NCI-H187 treated with DMSO at 0.1 percent for 48 hours (cell line): ENCODE measurements at regions not wholly inside any gene's neighbourhood (a gene's known extent, or its start where the extent isn't known, plus 50 kb on each side); places are given as distances from the start of the nearest gene placed in this dataset.
"Not testable (repeated sequence)": the region's sequence is repeated elsewhere in the genome, so short reads cannot be mapped to it uniquely, and the experiment has no call there.

Experiments used
- DNase-seq: peaks from one replicate; lab custom pipeline; 2025; lab: John Stamatoyannopoulos, UW

DNA sequence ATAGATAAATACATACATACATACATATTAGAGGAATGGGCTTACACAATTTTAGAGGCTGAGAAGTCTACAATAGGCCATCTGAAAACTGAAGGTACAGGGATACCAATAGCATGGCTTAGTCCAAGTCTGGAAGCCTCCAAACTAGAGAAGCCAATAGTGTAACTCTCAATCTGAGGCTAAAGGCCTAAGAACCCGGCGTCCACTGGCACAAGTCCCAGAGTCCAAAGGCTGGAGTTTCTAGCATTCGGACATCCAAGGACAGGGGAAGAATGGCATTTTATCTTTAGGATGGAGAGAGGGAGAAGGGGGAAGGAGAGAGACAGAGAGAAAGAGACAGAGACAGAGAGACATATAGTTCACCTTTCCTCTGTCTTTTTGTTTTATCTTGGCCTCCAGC, 63.7 kb upstream of the SYT4 start:
- DNase-seq, result no peak

DNA sequence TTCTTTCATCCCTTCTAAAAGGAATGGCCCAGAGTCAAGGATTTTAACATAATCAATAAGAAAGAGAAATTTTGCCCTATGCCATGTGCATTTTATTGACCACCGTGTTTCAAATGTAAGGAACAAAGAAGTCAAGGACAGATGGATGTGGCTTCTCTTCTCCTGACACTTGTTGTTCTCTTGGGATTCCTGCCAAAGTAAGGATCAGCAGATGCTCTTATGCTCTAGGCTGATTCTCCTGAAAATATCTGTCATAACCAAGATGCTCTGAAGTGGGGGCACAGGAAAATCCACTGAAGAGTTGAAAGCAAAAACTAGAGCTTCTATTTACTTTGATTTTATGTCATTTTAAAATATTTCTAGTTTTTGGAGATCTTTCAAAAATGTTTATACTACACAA, 72.9 kb upstream of the SYT4 start:
- DNase-seq, result no peak

DNA sequence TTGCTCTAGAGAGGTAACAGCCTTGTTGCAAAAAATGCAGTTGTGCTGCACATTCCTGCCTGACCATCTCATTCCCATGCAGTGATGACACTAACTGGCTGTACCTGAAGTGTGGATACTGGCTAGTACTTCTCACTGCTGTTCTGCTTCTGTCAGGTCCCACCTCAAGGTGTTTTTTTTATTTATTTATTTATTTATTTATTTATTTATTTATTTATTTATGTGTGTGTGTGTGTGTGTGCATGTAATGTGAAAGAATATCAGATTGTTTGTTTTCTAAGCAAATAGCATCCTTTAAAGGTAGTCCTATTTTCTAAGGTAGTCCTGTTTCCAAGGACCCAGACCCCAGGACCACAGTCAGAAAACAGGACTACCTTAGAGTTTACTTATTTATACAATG, 87.2 kb upstream of the SYT4 start:
- DNase-seq, result no peak

DNA sequence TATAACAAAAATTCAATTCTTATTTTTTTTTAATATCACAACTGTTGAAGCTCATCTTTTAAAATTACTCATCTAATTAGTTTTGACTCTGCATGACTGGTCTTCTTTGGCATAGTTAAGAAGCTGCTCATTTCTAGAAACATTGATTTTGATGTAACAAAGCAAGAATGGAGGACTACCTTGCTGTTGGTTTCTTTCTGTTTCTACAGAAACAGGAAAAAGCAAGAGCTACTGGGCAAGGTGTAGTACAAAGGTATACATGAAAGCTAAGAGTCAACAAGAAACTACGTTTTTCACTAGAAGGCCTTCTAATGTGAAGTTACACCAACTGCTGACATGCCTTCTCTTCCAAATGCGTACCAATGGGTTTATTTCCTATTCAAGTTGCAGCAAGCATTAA, 90.6 kb upstream of the SYT4 start:
- DNase-seq, result no peak

DNA sequence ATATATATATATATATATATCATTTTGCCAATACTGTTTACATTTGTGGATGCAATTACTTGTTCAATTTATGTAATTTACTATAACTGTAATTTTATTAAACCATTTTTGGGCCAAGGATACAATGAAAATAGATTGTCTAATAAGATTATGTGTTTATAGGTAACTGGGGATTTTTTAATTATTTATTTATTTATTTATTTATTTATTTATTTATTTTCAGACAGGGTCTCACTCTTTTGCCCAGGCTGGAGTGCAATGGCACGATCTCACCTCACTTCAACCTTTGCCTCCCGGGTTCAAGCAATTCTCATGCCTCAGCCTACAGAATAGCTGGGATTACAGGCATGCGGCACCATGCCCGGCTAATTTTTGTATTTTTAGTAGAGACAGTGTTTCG, 92.0 kb upstream of the SYT4 start:
- not testable (repeated sequence) for DNase-seq

DNA sequence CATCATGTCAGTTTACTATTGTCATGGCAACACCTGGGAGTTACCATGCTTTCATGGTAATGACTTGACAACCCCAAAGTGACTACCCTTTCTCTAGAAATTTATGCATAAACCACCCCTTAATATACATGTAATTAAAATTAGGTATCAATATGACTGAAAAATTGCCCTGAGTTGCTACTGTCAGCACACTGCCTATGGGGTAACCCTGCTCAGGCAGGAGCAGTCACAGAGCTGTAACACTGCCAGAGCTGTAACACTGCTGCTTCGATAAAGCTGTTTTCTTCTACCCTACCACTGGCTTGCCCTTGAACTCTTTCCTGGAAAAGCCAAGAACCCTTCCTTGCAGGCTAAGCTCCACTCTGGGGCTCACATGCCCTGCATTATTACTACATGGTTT, 95.5 kb upstream of the SYT4 start:
- DNase-seq, result no peak

DNA sequence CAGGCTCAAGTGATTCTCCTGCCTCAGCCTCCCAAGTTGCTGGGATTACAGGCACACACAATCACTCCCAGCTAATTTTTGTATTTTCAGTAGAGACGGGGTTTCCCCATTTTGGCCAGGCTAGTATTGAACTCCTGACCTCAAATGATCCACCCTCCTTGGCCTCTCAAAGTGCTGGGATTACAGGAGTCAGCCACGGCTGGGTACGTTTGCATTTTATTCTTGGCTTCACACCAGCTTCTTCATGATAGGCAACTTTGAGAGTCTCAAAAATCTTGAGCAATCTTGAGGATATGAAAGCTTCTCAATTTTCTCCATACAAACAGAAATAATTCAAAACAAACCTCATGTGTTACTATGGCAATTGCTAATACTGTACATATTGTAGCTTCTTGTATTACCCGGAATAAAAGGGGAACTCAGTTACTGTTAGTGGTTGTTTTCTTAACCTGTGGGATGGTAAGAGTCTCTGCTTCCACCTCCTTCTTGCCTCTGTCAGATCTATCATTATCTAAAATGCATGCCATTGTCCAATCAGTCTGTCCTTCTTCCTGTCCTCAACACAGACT, 102.9 kb upstream of the SYT4 start:
- no peak for DNase-seq

DNA sequence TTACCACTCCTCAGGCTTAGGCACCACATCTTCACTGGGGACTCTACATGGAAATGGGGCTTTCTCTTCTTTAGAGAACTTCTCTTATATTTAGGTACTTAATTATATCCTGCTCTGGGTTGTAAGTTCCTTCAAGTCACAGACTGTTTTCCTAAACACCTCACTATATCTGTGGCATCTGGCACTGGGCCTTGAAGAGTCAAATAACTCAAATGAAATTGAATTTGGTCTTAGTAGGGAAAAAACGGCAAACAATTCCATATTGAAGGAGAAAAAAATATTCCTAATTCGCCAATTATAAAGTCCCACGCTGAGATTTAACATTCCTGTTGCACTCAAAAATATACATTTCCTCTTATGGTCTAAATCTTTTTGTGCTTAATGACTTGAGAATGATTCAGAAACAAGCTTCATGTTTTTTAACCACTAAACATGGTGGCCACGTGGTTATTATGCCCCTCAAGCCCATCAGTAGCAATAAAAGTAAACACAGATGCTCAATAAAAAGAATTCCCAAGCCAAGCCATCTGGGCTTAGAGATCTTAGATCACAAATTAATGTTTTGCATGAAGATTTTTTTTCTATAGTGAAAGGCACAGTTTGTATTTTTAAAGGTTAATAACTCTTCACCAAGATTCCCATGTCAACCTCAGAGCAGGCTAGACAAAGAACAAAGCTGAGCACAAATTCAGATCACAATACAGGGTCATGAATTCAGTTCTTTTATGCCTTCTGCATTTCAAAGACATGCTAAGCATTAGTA, 105.5 kb upstream of the SYT4 start:
- DNase-seq, result no peak

DNA sequence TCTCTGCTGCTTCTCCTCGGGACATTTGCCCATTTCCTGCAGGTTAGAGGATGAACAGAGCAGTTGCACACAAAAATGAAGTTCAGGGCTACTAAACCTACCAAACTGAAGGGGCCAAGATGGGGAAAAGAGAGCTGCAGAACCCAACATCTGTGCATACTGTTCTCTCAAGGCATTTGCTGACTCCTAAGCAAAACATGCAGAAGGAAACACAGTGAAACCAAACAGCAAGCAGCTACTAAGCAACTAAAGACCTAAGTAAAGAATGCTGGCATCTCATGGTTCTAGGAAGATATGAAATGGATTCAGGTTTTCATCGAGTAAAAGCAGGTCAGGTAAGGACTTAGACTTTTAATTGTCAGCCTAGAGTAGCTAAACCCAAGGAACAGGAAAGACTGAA, 111.9 kb upstream of the SYT4 start:
- no peak for DNase-seq

DNA sequence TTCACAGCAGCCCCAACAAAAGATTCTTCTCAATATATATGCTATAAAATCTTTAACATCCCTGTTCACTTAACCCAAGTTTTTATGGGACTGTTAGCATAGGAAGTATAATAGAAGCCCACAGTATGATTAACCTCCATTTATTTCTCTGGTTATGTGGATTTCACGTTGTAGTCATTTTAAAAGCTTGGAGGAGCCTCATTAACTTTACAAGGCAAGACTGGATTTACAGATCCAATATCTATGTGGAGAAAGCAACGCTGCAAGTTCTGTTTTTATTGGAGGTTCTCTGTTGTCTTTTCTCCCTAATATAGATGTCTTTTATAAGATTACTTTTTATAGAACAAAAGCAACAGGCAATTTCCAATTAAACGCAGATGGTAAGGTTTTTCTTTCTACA, 114.9 kb upstream of the SYT4 start:
- DNase-seq, result no peak

DNA sequence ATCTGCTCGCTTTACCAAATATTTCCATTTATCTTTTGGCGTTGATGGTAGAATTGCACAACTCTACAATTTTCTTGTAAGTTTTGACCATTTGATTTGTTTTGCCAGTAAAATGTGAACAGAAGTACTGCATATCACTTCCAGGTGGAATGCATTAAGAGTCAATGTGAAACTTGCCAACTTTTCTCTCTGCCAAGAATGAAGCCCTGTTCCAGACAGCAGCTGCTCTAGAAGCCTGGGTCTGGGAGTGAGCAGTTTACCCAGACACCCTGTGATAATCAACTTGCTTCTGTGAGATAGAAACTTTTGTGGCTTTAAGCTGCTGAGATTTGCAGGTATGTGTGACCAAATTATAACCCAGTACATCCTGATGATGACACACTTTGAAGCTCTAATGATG, 115.9 kb upstream of the SYT4 start:
- no peak for DNase-seq

DNA sequence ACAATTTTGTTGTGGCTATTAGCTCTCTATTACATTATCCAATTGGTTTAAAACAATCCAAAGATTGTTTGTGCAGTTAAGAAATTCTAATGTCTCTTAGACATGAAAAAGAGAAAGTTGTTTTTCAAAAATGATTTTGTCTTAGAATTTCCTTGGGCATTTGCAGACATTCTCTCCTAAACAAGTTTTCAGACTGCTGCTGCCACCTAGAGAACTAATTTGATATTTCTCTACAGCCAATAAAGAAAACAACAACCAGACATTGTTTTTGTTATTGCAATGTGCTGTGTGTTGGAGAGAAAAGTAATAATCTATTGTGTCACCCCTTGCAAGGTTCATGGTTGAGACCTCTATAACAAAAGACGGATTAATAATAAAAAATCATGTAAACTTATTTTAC, 119.0 kb upstream of the SYT4 start:
- DNase-seq, result no peak

DNA sequence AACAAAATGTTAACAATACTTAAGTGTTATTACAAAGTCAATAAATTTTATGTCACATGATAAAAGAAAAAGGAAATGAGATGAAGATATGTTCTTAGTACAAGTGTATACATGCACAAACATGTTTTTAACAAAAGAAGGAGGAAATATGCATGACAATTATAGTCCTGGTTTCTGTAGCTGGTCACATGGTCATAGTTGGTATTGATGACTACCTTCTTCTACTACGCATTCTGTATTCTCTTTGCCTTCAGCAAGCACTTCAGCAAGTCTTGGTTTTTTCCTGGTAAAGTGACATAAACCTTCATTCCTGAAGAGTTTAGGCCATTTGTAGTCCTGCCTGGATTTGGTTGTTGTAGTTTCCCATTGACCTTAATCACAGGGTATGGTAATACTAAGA, 121.3 kb upstream of the SYT4 start:
- no peak for DNase-seq

DNA sequence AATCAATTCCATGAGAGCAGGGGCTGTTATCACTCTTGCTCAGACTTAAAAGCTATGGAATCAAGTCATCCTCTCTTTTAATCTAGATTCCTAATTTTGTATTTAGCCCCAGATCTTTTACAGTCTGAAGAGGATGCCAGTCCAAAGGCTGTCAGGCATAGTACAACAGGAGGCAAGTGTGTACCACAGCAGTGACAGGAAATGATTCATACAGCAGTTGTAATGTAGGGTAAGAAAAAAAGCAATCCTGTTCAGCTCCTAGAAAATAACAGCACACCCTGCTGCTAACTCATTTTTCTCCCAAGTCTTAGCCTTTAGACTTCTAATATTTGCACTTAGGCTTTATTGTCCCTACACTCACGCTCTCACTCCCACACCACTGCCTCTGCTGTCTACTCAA, 127.8 kb upstream of the SYT4 start:
- no peak for DNase-seq

DNA sequence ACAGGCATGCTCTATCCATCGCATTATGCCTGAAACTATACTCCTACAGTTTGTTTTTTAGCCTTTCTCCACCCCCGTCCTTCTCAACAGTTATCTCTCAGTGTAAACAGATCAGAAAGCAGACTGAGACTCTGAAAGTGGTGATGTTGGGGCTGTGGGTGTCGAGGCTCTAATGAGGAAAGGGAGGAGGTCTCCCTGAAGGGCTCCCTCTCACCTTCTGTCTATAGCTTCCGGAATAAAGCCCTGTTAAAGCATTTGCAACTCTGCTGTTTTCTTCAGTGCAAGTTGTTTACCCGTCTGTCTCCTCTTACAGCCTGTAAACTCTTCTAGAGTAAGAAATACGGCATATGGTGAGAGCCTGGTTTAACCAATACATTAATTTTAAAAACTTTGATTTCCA, 136.7 kb upstream of the SYT4 start:
- no peak for DNase-seq

DNA sequence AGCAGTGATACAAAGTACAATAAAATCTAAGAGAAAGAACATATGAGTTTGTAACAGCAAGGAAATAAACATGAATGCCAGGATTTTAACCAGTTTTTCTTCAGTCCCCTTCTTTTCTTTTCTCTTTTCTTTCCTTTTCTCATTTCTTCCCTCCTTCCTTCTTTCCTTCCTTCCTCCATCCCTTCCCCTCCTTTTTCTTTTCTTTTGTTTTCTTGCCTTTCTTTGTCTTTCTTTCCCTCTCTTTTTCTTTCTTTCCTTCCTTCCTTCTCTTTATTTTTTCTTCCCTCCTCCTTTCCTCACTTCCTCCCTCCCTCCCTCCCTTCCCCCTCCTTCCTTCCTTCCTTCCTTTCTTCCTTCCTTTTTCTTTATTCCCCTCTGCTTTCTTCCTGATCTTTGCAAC, 142.8 kb upstream of the SYT4 start:
- DNase-seq, result no peak

DNA sequence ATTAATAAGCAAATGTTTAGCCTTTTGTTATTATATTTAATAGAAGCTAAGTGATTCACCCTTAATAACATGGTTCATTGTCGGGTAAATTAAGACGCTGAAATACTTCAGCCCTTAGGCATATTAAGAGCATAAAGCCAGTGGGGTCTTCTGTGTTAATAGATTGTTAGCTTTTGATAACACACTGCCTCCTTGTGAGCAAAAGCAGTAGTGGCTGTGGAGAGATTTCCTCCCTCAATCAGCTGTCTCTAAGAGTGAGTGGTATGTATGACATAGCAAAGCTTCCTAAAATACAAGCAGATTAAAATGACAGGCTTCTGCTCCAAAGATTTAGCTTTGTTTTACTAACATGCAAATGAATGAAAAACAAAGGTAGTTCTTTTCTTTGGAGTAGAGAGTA, 143.7 kb upstream of the SYT4 start:
- no peak for DNase-seq

DNA sequence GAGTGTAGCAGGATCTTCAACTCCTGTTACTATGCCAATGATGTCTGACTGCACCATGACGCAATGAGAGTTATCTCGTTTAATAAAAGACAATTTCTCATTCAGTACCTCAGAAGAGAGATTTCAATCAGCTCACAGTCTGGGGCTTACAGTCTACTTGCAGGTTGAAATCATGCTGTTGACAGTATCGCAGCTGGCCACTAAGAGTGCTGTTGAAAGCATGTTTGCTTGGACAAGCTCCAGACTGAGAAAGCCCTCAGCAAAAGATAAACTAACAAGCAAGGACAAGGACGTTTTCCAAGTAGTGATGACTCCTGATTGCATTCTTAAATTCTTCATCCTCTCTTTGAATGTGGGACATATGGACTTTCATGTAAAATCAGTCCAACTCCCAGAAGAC, 145.2 kb upstream of the SYT4 start:
- DNase-seq, result no peak

DNA sequence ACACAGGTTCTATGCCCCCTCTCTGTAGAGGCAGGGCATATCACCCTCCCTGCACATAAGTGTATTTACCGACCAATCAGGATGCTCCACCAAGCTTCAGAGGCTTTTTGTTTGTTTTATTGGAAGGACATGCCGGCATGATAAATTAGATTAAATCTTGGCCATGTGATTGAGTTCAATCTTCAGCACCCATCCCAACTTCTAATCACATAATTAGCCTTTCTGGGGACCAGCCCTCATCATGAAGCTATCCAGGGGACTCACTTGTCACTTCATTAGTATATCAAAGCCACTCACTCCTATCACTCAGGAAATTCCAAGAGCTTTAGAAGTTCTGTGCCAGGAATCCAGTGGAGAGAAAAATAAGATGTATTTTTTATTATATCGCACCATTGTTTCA, 158.6 kb upstream of the SYT4 start:
- no peak for DNase-seq

DNA sequence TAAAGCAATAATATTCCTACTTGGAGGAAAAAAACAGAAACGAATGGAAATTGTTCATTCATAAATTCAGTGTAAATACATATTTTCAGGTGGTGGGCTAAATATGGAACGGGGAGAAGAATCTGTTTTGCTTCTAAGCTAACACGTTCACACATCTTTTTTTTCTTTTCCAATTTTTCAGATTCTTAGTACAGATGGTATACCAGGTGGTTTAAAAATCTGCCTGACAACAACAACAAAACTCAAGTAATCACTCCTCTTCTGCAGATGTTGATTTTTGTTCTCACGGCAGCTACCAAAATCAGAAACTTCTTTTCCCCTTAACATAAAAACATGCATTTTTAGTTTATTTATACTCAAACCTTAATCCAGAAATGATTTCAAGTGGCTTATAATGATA, 164.8 kb upstream of the SYT4 start:
- DNase-seq, result no peak

DNA sequence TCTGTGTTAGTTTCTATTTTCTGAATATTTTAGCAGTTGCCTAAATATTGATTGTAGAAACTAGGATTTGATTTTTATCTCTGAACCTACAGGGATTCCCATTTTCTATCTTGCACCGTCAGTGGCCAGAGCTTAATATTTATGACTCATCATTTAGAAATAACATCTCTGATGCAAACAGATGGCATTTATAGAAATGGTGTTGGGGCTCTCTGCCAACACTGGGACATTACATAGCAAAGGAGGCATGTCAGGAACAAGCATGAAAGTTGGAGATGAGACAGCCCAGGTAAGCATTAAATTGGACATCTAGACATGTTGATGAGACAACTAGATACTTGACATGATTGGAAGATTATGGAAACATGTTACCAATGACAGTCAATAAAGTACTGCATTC, 165.3 kb upstream of the SYT4 start:
- no peak for DNase-seq

DNA sequence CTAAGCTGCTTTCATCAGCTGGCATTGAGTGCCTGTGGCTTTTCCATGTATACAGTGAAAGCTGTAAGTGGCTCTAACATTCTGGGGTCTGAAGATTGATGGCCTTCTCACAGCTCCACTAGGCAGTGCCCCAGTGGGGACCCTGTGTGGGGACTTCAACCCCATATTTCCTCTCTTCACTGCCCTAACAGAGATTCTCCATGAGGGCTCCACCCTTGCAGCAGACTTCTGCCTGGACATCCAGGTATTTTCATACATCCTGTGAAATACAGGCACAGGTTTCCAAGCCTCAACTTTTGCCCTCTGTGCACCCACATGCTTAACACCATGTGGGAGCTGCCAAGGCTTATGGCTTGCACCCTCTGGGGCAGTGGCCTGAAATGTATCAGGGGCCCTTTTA, 188.2 kb upstream of the SYT4 start:
- DNase-seq, result no peak

DNA sequence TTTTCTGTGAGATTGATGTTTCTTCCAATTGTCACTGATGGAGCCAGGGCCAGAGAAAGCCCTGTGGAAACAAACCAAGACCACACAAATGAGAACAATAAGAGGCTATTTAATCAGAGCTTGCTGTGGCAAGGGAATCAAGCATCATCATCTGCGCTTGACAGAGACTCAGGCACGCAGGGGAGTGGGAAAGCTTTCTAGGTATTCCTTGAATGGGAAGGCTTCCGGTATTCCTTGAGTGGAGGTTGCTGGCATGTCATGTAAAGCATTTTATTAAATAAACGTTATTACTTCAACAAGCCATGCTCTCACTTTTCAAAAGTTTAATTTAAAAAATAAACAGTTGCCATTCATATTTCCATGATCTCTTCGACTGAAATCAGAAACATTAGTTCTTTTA, 194.6 kb upstream of the SYT4 start:
- DNase-seq, result no peak

DNA sequence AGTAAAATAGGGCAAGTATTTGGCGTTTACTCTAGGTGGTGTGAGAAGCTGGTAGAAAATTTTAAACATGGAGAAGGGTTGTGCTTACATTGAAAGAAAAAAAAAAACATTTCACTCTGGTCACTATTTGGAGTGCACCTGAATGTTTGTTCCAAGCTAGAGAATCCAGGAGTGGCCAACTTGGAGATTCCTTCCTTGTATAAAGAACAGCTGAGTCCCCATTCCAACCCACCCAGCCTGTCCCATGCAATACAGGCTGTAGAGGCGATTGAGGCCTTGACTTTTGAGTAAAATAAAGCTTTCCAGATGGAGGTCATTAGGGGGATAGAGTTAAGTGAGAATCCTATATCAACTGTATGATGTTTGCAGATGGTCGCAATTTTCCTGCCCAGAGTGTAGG, 203.8 kb upstream of the SYT4 start:
- DNase-seq, result no peak
